Colonic mucosa (tissue), 4 donors: ENCODE measurements at regions not wholly inside any gene's neighbourhood (a gene's known extent, or its start where the extent isn't known, plus 50 kb on each side); places are given as distances from the start of the nearest gene placed in this dataset.

Experiments used
- DNase-seq: peaks from one replicate; pipeline ENCODE4 v3.0.0-alpha.2; 2020
- H3K27ac ChIP-seq: fragments of 200-600 bp; one replicate; pipeline ENCODE4 v1.8.0; 2021
- H3K27me3 ChIP-seq: fragments of 200-600 bp; one replicate; pipeline ENCODE4 v1.8.0; 2021
- H3K36me3 ChIP-seq: fragments of 200-600 bp; one replicate; pipeline ENCODE4 v1.8.0; 2021
- H3K4me1 ChIP-seq: fragments of 200-600 bp; one replicate; pipeline ENCODE4 v1.8.0; 2021; ENCODE audit warnings: mild to moderate bottlenecking
- H3K4me3 ChIP-seq: fragments of 200-600 bp; one replicate; pipeline ENCODE4 v1.8.0; 2021
- H3K9ac ChIP-seq, 2 donors: one replicate each; pipeline ENCODE4 v1.7.0; 2013; ENCODE audit warnings: control low read depth in 2 of 2, low read depth in 2 of 2, low read length in 2 of 2
- H3K9me3 ChIP-seq: fragments of 200-600 bp; one replicate; pipeline ENCODE4 v1.8.0; 2021
- CTCF ChIP-seq: fragments of 200-600 bp; IDR thresholded peaks from one replicate; pipeline ENCODE4 v1.8.0; 2022; ENCODE audit warnings: antibody characterized with exemption, mild to moderate bottlenecking
- intact Hi-C: fragments of 100-400 bp; cut with DNase I; formaldehyde crosslinking; loops from one replicate; pipeline ENCODE4 v1.14.1; 2022
- donor health status: healthy.
- donor health status: DM: no; HTN: no; CAD: no.
- donor health status: DM: no; HTN: no; CAD: no.

DNA sequence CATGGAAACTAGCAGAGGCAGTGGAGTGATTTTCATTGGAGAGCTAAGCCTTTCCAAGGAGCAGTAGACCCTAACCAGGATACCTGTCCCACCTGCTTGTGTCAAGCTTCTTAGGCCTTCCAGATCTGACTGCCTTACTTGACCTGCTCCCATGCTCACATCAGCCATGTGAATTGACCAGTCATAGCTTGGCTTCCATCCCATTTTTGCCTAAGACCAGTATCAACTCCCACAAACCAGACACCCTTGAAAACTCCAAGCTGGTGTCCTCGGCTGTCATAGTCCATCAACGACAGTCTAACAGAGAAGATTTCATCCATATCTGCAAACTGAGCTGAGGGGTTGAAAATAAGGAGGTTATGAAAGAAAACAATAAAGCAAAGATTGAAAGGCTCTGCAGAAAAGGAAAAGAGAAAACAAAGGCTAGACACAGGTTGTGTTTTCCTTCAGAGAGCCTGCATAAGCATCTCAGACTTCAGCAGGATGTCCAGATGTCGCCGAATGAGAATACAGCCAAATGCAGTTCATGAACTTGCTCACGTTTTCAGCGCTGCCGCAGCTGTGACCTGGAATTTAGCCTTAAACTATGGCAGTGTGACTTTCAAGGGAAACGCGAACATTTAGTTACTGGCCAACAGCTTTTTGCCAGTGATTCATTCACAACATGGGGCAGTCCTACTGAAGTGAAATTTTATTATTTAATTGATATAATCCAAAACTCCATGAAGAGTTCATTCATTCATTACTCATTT, 868.1 kb upstream of the ID2 start:
- intact Hi-C loops, result no loop called here
- H3K9ac ChIP-seq, result no peak overlapping the region
- no peak overlapping the region for H3K27ac ChIP-seq
- no peaks in the 10 kb centered on the region for H3K9me3 ChIP-seq
- no peaks in the 10 kb centered on the region for H3K27me3 ChIP-seq
- no peaks in the 10 kb centered on the region for H3K4me1 ChIP-seq
- H3K36me3 ChIP-seq, result no peaks in the 10 kb centered on the region
- TF ChIP-seq CTCF, result no peak
- H3K4me3 ChIP-seq, result no peak overlapping the region
- no peak for DNase-seq

GRCh38 chr2:7815726-7816125, 866.1 kb upstream of the ID2 start:
- Histone ChIP-seq H3K27me3 (no peaks in the 10 kb centered on the region), H3K4me1 (no peaks in the 10 kb centered on the region), H3K4me3 (no peak overlapping the region), H3K9me3 (no peaks in the 10 kb centered on the region), H3K36me3 (no peaks in the 10 kb centered on the region), H3K9ac (no peak overlapping the region), H3K27ac (no peak overlapping the region)
- intact Hi-C loops, result no loop called here
- no peak for DNase-seq
- no peak for TF ChIP-seq CTCF

- DNase-seq, result no peak
- intact Hi-C loops, result no loop called here
Measured at GRCh38 chr2:7816233-7816632, 865.6 kb upstream of the ID2 start.

GRCh38 chr2:7816944-7817343, 864.9 kb upstream of the ID2 start:
- no peak overlapping the region for H3K4me3 ChIP-seq
- DNase-seq, result no peak
- H3K9ac ChIP-seq, result no peak overlapping the region
- no peaks in the 10 kb centered on the region for H3K36me3 ChIP-seq
- TF ChIP-seq CTCF, result no peak
- H3K27ac ChIP-seq, result no peak overlapping the region
- no peaks in the 10 kb centered on the region for H3K27me3 ChIP-seq
- intact Hi-C loops, result no loop called here
- H3K9me3 ChIP-seq, result no peaks in the 10 kb centered on the region
- no peaks in the 10 kb centered on the region for H3K4me1 ChIP-seq

More at GRCh38 chr2:7816233-7816632, 865.6 kb upstream of the ID2 start:
- Histone ChIP-seq H3K9ac (no peak overlapping the region), H3K27me3 (no peaks in the 10 kb centered on the region), H3K9me3 (no peaks in the 10 kb centered on the region), H3K4me3 (no peak overlapping the region), H3K4me1 (no peaks in the 10 kb centered on the region), H3K27ac (no peak overlapping the region), H3K36me3 (no peaks in the 10 kb centered on the region)
- no peak for TF ChIP-seq CTCF

DNA sequence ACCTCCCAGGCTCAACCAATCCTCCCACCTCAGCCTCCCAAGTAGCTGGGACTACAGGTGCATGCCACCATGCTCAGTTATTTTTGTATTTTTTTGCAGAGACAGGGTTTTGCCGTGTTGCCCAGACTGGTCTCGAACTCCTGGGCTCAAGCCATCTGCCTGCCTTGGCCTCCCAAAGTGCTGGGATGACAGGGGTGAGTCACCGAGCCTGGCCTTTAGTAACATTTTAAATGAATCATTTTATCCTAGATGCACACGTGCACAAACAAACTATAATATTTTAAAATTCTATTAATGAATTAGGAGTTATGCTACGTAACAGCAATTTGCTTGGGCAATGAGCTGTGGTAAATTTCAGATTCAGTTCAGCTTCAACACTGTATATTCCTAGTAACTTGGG, 862.5 kb upstream of the ID2 start:
- no peaks in the 10 kb centered on the region for H3K27me3 ChIP-seq
- H3K4me1 ChIP-seq, result no peaks in the 10 kb centered on the region
- no peak for DNase-seq
- H3K4me3 ChIP-seq, result no peak overlapping the region
- no peaks in the 10 kb centered on the region for H3K9me3 ChIP-seq
- no peak for TF ChIP-seq CTCF
- H3K27ac ChIP-seq, result no peak overlapping the region
- intact Hi-C loops, result no loop called here
- no peaks in the 10 kb centered on the region for H3K36me3 ChIP-seq
- no peak overlapping the region for H3K9ac ChIP-seq
